ENCODE measurements at regions not wholly inside any gene's neighbourhood (a gene's known extent, or its start where the extent isn't known, plus 50 kb on each side); places are given as distances from the start of the nearest gene placed in this dataset.
A peak's percentile ranks its signal among the peaks of the same experiment; 100 is the strongest.

DNA sequence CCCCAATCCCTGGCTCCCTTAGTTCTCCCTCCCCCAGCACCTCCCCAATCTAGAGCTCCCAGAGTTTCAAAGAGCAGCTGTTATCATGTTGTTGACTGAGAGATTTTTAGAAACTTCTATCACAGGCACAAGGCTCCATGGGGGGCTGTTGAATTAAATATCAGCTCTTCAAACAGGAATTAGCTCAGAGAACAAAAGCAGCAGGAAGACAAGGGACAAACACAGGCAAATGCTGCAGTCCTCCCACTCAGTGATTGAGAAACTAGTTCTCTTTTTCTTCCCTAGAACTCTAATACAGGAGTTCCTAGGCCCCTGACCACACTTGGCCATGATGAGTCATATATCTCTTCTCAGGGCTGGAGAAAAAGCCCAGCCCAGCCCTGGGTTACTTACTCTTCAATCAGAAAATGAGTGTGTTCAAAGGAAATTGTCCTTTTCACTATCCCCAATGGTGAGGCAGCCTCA is 262.1 kb downstream of the IGSF11 start:
- H3K79me2 ChIP-seq (ENCODE audit: insufficient read depth, low read length): no peaks in the 10 kb centered on the region
- no peaks in the 10 kb centered on the region for H3K36me3 ChIP-seq (ENCODE audit: insufficient read depth, low read length)
- peak overlapping the region; percentile 93 for H3K27ac Mint-ChIP-seq (ENCODE audit: unreplicated experiment)
- no peak overlapping the region for H2AFZ ChIP-seq (ENCODE audit: low read depth, low read length)
- H3K4me3 Mint-ChIP-seq (ENCODE audit: unreplicated experiment): no peak overlapping the region
- peaks cover 14% of the 10 kb centered on the region for H3K4me1 Mint-ChIP-seq (ENCODE audit: low read depth, unreplicated experiment)
- peak; percentile 8 for DNase-seq (ENCODE audit: low read depth)
- no peaks in the 10 kb centered on the region for H3K9me3 ChIP-seq (ENCODE audit: insufficient read depth, low read depth, low read length)
- H3K27me3 ChIP-seq (ENCODE audit: insufficient read depth, low read length): no peaks in the 10 kb centered on the region
- no peak overlapping the region for H3K4me3 ChIP-seq (ENCODE audit: insufficient read depth, low read depth, low read length)
- TF ChIP-seq EZH2 (IDR thresholded peaks at IDR 0.05; ENCODE audit: insufficient read depth, low read length): no peak
- TF ChIP-seq, protein P1, sequence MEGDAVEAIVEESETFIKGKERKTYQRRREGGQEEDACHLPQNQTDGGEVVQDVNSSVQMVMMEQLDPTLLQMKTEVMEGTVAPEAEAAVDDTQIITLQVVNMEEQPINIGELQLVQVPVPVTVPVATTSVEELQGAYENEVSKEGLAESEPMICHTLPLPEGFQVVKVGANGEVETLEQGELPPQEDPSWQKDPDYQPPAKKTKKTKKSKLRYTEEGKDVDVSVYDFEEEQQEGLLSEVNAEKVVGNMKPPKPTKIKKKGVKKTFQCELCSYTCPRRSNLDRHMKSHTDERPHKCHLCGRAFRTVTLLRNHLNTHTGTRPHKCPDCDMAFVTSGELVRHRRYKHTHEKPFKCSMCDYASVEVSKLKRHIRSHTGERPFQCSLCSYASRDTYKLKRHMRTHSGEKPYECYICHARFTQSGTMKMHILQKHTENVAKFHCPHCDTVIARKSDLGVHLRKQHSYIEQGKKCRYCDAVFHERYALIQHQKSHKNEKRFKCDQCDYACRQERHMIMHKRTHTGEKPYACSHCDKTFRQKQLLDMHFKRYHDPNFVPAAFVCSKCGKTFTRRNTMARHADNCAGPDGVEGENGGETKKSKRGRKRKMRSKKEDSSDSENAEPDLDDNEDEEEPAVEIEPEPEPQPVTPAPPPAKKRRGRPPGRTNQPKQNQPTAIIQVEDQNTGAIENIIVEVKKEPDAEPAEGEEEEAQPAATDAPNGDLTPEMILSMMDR (IDR thresholded peaks at IDR 0.05; ENCODE audit: insufficient read depth, low read depth, low read length): no peak
- no peaks in the 10 kb centered on the region for H3K27me3 Mint-ChIP-seq (ENCODE audit: low read depth, unreplicated experiment)
- no peak overlapping the region for H3K9ac ChIP-seq (ENCODE audit: low read length)
- H3K27ac ChIP-seq (ENCODE audit: low read depth, low read length): no peak overlapping the region
- H3K4me1 ChIP-seq (ENCODE audit: insufficient read depth, low read length): peaks cover 4% of the 10 kb centered on the region
- no peaks in the 10 kb centered on the region for H4K20me1 ChIP-seq (ENCODE audit: insufficient read depth, low read length)
- H3K36me3 Mint-ChIP-seq (ENCODE audit: low read depth, unreplicated experiment): no peaks in the 10 kb centered on the region
- no peak overlapping the region for H3K4me2 ChIP-seq (ENCODE audit: low read length)
- FAIRE-seq: no peak
- H3K9me3 Mint-ChIP-seq (ENCODE audit: unreplicated experiment): no peaks in the 10 kb centered on the region

DNA sequence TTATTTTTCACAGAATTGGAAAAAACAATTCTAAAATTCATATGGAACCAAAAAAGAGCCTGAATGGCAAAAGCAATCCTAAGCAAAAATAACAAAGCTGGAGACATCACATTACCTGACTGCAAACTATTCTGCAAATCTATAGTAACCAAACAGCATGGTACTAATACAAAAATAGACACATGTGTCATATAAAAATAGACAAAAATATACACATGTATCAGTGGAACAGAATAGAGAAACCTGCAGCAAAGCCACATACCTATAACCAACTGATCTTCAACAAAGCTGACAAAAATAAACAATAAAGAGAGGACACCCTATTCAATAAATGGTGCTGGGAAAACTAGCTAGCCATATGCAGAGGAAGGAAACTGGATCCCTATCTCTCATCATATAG is 259.6 kb downstream of the IGSF11 start:
- no peaks in the 10 kb centered on the region for H3K36me3 ChIP-seq (ENCODE audit: insufficient read depth, low read length)
- Mint-ChIP-seq H3K9me3 (ENCODE audit: unreplicated experiment) (no peaks in the 10 kb centered on the region), H3K36me3 (ENCODE audit: low read depth, unreplicated experiment) (no peaks in the 10 kb centered on the region), H3K27ac (ENCODE audit: unreplicated experiment) (no peak overlapping the region), H3K4me1 (ENCODE audit: low read depth, unreplicated experiment) (peaks cover 16% of the 10 kb centered on the region), H3K27me3 (ENCODE audit: low read depth, unreplicated experiment) (no peaks in the 10 kb centered on the region), H3K4me3 (ENCODE audit: unreplicated experiment) (no peak overlapping the region)
- no peak overlapping the region for H3K9ac ChIP-seq (ENCODE audit: low read length)
- no peak overlapping the region for H3K4me3 ChIP-seq (ENCODE audit: insufficient read depth, low read depth, low read length)
- no peaks in the 10 kb centered on the region for H3K27me3 ChIP-seq (ENCODE audit: insufficient read depth, low read length)
- no peak overlapping the region for H3K4me2 ChIP-seq (ENCODE audit: low read length)
- no peaks in the 10 kb centered on the region for H4K20me1 ChIP-seq (ENCODE audit: insufficient read depth, low read length)
- H2AFZ ChIP-seq (ENCODE audit: low read depth, low read length): no peak overlapping the region
- DNase-seq (ENCODE audit: low read depth) (no peak), FAIRE-seq (no peak)
- H3K79me2 ChIP-seq (ENCODE audit: insufficient read depth, low read length): no peaks in the 10 kb centered on the region
- peaks cover 4% of the 10 kb centered on the region for H3K4me1 ChIP-seq (ENCODE audit: insufficient read depth, low read length)
- no peak for TF ChIP-seq EZH2 (IDR thresholded peaks at IDR 0.05; ENCODE audit: insufficient read depth, low read length)
- TF ChIP-seq, protein P1 (IDR thresholded peaks at IDR 0.05; ENCODE audit: insufficient read depth, low read depth, low read length): no peak
- no peak overlapping the region for H3K27ac ChIP-seq (ENCODE audit: low read depth, low read length)
- H3K9me3 ChIP-seq (ENCODE audit: insufficient read depth, low read depth, low read length): no peaks in the 10 kb centered on the region

DNA sequence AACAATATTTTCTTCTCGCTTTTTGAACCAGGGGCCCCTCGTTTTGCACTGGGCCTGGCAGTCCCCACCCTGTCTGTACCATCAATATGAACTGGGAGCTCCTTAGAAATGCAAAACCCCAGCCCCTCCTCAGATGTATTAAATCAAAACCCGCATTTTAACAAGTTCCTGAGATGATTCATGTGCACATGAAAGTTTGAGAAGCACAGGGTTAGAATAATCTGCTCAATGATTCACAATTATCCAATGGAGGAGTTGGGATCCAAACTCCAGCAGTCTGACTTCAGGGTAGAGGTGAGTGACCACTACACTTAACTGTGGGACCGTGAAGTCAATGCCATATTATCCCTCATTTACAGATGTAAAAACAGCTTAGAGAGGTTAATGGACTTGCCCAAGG is 256.4 kb downstream of the IGSF11 start:
- Mint-ChIP-seq H3K4me3 (ENCODE audit: unreplicated experiment) (no peak overlapping the region), H3K9me3 (ENCODE audit: unreplicated experiment) (no peaks in the 10 kb centered on the region), H3K4me1 (ENCODE audit: low read depth, unreplicated experiment) (peaks cover 24% of the 10 kb centered on the region), H3K36me3 (ENCODE audit: low read depth, unreplicated experiment) (no peaks in the 10 kb centered on the region), H3K27ac (ENCODE audit: unreplicated experiment) (no peak overlapping the region), H3K27me3 (ENCODE audit: low read depth, unreplicated experiment) (no peaks in the 10 kb centered on the region)
- Histone ChIP-seq H3K9ac (ENCODE audit: low read length) (no peak overlapping the region), H3K9me3 (ENCODE audit: insufficient read depth, low read depth, low read length) (no peaks in the 10 kb centered on the region), H3K79me2 (ENCODE audit: insufficient read depth, low read length) (no peaks in the 10 kb centered on the region), H3K36me3 (ENCODE audit: insufficient read depth, low read length) (no peaks in the 10 kb centered on the region), H3K27me3 (ENCODE audit: insufficient read depth, low read length) (no peaks in the 10 kb centered on the region), H3K4me2 (ENCODE audit: low read length) (no peak overlapping the region), H3K4me1 (ENCODE audit: insufficient read depth, low read length) (no peaks in the 10 kb centered on the region), H4K20me1 (ENCODE audit: insufficient read depth, low read length) (no peaks in the 10 kb centered on the region), H3K4me3 (ENCODE audit: insufficient read depth, low read depth, low read length) (no peak overlapping the region), H3K27ac (ENCODE audit: low read depth, low read length) (no peak overlapping the region), H2AFZ (ENCODE audit: low read depth, low read length) (no peak overlapping the region)
- DNase-seq (ENCODE audit: low read depth): no peak
- TF ChIP-seq EZH2 (IDR thresholded peaks at IDR 0.05; ENCODE audit: insufficient read depth, low read length): no peak
- TF ChIP-seq, protein P1 (IDR thresholded peaks at IDR 0.05; ENCODE audit: insufficient read depth, low read depth, low read length): no peak
- no peak for FAIRE-seq

Measured in astrocyte (in vitro differentiated cells and primary cell).